Prostate gland (tissue), 2 donors: ENCODE measurements at regions not wholly inside any gene's neighbourhood (a gene's known extent, or its start where the extent isn't known, plus 50 kb on each side); places are given as distances from the start of the nearest gene placed in this dataset.

Source experiments
- DNase-seq: peaks from one replicate; pipeline ENCODE4 v3.0.0-alpha.2; 2019; ENCODE audit warnings: low spot score
- H3K27ac ChIP-seq, 2 donors: fragments of 200-600 bp; sonication (generic); 2 replicates each; pipeline ENCODE4 v1.5.1; 2017 to 2019
- H3K27me3 ChIP-seq: fragments of 200-600 bp; sonication (generic); replicated peaks from 2 replicates; pipeline ENCODE4 v1.5.1; 2019; ENCODE audit not compliant: insufficient read depth
- H3K36me3 ChIP-seq, 2 donors: fragments of 200-600 bp; sonication (generic); 1 replicate in 1 of 2; 2 replicates in 1 of 2; pipeline versions ENCODE4 v1.5.1 to v1.8.1; 2017 to 2019
- H3K4me1 ChIP-seq: fragments of 200-600 bp; sonication (generic); replicated peaks from 2 replicates; pipeline ENCODE4 v1.5.1; 2019
- H3K4me3 ChIP-seq, 2 donors: fragments of 200-600 bp; sonication (generic); 2 replicates each; pipeline ENCODE4 v1.5.1; 2017 to 2019
- H3K9me3 ChIP-seq: fragments of 200-600 bp; sonication (generic); 2 replicates; pipeline ENCODE4 v1.5.1; 2017
- CTCF ChIP-seq, 4 experiments: fragments of 200-600 bp in 2 of 4; fragments of 450-650 bp in 2 of 4; sonication (generic) in 2 of 4; IDR thresholded peaks; 1 replicate in 3 of 4; 2 replicates in 1 of 4; pipeline ENCODE4 v1.5.1; 2016 to 2019; ENCODE audit warnings: antibody characterized with exemption in 4 of 4, mild to moderate bottlenecking in 2 of 4, moderate library complexity in 2 of 4
- POLR2A ChIP-seq: fragments of 450-650 bp; IDR thresholded peaks from one replicate; pipeline ENCODE4 v1.6.1; 2016; ENCODE audit warnings: antibody characterized with exemption, mild to moderate bottlenecking
- POLR2AphosphoS5 ChIP-seq: sonication (generic); formaldehyde crosslinking; IDR thresholded peaks from one replicate; pipeline ENCODE4 v1.6.1; 2017; ENCODE audit warnings: antibody characterized with exemption
- WGBS: methylation state at CpG from one replicate; pipeline ENCODE4 v1.1.5; 2018; 5-methylcytosine and 5-hydroxymethylcytosine counted together
- intact Hi-C: fragments of 100-400 bp; cut with DNase I; formaldehyde crosslinking; loops from one replicate; pipeline ENCODE4 v1.14.2; 2022

- Histone ChIP-seq H3K27me3 (no peaks in the 10 kb centered on the region), H3K9me3 (no peaks in the 10 kb centered on the region), H3K27ac (no peak overlapping the region), H3K4me1 (no peaks in the 10 kb centered on the region), H3K36me3 (no peaks in the 10 kb centered on the region), H3K4me3 (no peak overlapping the region)
- TF ChIP-seq POLR2A = no peak
- TF ChIP-seq POLR2AphosphoS5 = no peak
- no peak for TF ChIP-seq CTCF (IDR thresholded peaks at IDR 0.05)
- intact Hi-C loops = no loop called here
- WGBS = 70% methylated on average over 2 of the region's 2 CpGs
- DNase-seq = no peak
These were observed 1722.6 kb upstream of the PRR20A start for GRCh38 chr13:55418095-55418494.

- H3K9me3 ChIP-seq = no peaks in the 10 kb centered on the region
- no peak overlapping the region for H3K4me3 ChIP-seq
- H3K36me3 ChIP-seq = no peaks in the 10 kb centered on the region
- TF ChIP-seq POLR2AphosphoS5 = no peak
- TF ChIP-seq POLR2A = no peak
- DNase-seq = no peak
- no peaks in the 10 kb centered on the region for H3K27me3 ChIP-seq
- no peaks in the 10 kb centered on the region for H3K4me1 ChIP-seq
- no peak overlapping the region for H3K27ac ChIP-seq
- WGBS = 63% methylated on average over 4 of the region's 4 CpGs
- intact Hi-C loops = no loop called here
These were observed 1707.9 kb upstream of the PRR20A start for GRCh38 chr13:55432814-55433213.

- no peaks in the 10 kb centered on the region for H3K36me3 ChIP-seq
- H3K4me1 ChIP-seq = no peaks in the 10 kb centered on the region
- no peak overlapping the region for H3K27ac ChIP-seq
- no peak for DNase-seq
- 0% methylated on average over 1 of the region's 1 CpG for WGBS
- intact Hi-C loops = no loop called here
- TF ChIP-seq POLR2AphosphoS5 (no peak), POLR2A (no peak), CTCF (IDR thresholded peaks at IDR 0.05) (no peak)
- H3K27me3 ChIP-seq = no peaks in the 10 kb centered on the region
- H3K4me3 ChIP-seq = no peak overlapping the region
- no peaks in the 10 kb centered on the region for H3K9me3 ChIP-seq
These were observed 1703.6 kb upstream of the PRR20A start for GRCh38 chr13:55437162-55437561.

GRCh38 chr13:55439450-55439849, 1701.3 kb upstream of the PRR20A start:
- no peak for TF ChIP-seq CTCF (IDR thresholded peaks at IDR 0.05)
- 10% methylated on average over 1 of the region's 1 CpG for WGBS
- intact Hi-C loops = no loop called here
- H3K4me1 ChIP-seq = no peaks in the 10 kb centered on the region
- H3K36me3 ChIP-seq = no peaks in the 10 kb centered on the region
- no peak for DNase-seq
- H3K9me3 ChIP-seq = no peaks in the 10 kb centered on the region
- H3K4me3 ChIP-seq = no peak overlapping the region
- H3K27ac ChIP-seq = no peak overlapping the region
- H3K27me3 ChIP-seq = no peaks in the 10 kb centered on the region

GRCh38 chr13:55440465-55441085, 1700.1 kb upstream of the PRR20A start:
- TF ChIP-seq POLR2A (no peak), POLR2AphosphoS5 (no peak), CTCF (IDR thresholded peaks at IDR 0.05) (no peak)
- 77% methylated on average over 4 of the region's 4 CpGs for WGBS
- Histone ChIP-seq H3K27ac (no peak overlapping the region), H3K36me3 (no peaks in the 10 kb centered on the region), H3K4me3 (no peak overlapping the region), H3K4me1 (no peaks in the 10 kb centered on the region), H3K27me3 (no peaks in the 10 kb centered on the region), H3K9me3 (no peaks in the 10 kb centered on the region)
- DNase-seq = no peak
- intact Hi-C loops = no loop called here
